Caco-2 (cell line): ENCODE measurements at regions not wholly inside any gene's neighbourhood (a gene's known extent, or its start where the extent isn't known, plus 50 kb on each side); places are given as distances from the start of the nearest gene placed in this dataset.

Experiments used
- BruUV-seq: library from RNA; stranded (reverse); fragments of 400-500 nt; replicated peaks from 2 replicates; lab custom pipeline; 2021; lab: Mats Ljungman, UMichigan
- CTCF ChIA-PET: fragments of 300-600 bp; sonication (Branson Sonifier 250); formaldehyde crosslinking; loops from one replicate; lab custom pipeline; 2022; ENCODE audit warnings: antibody characterized with exemption; lab: Charles Lee
- POLR2A ChIA-PET: fragments of 300-600 bp; sonication (Branson Sonifier 250); formaldehyde crosslinking; loops from one replicate; lab custom pipeline; 2022; ENCODE audit warnings: antibody characterized with exemption; lab: Charles Lee
- DNase-seq, 2 experiments: peaks; one replicate each; pipeline versions ENCODE4 v3.0.0 to v3.0.0-alpha.2; 2020 to 2022
- H3K27me3 ChIP-seq: replicated peaks from 2 replicates; pipeline ENCODE4 v1.6.0; 2011; ENCODE audit warnings: low read length; ENCODE audit not compliant: control insufficient read depth, insufficient read depth
- H3K36me3 ChIP-seq: 2 replicates; pipeline ENCODE4 v1.5.1; 2011; ENCODE audit warnings: low read length; ENCODE audit not compliant: control insufficient read depth, insufficient read depth
- H3K4me1 ChIP-seq: fragments of 250-450 bp; sonication (Bioruptor Pico); 2 replicates; pipeline ENCODE4 v1.5.1; 2020; ENCODE audit warnings: mild to moderate bottlenecking
- H3K4me3 ChIP-seq: 2 replicates; pipeline ENCODE4 v1.5.1; 2011; ENCODE audit warnings: low read depth, mild to moderate bottlenecking, control low read depth, low read length
- H3K9me3 ChIP-seq: fragments of 250-450 bp; sonication (Bioruptor Pico); 2 replicates; pipeline ENCODE4 v1.5.1; 2020; ENCODE audit warnings: mild to moderate bottlenecking, moderate library complexity
- H3K27ac Mint-ChIP-seq: one replicate; pipeline ENCODE4 v1.8.0; 2022; ENCODE audit warnings: mixed read lengths; ENCODE audit not compliant: unreplicated experiment
- H3K27me3 Mint-ChIP-seq: one replicate; pipeline ENCODE4 v1.8.0; 2022; ENCODE audit warnings: mixed read lengths; ENCODE audit not compliant: insufficient read depth, unreplicated experiment
- H3K36me3 Mint-ChIP-seq: one replicate; pipeline ENCODE4 v1.8.0; 2022; ENCODE audit warnings: mild to moderate bottlenecking, mixed read lengths; ENCODE audit not compliant: insufficient read depth, unreplicated experiment
- H3K4me1 Mint-ChIP-seq: one replicate; pipeline ENCODE4 v1.8.0; 2022; ENCODE audit warnings: low read depth, mixed read lengths; ENCODE audit not compliant: unreplicated experiment
- H3K4me3 Mint-ChIP-seq: one replicate; pipeline ENCODE4 v1.8.0; 2022; ENCODE audit warnings: mild to moderate bottlenecking, moderate library complexity, mixed read lengths; ENCODE audit not compliant: unreplicated experiment
- H3K9me3 Mint-ChIP-seq: one replicate; pipeline ENCODE4 v1.8.0; 2022; ENCODE audit warnings: mixed read lengths; ENCODE audit not compliant: unreplicated experiment
- intact Hi-C: fragments of 100-400 bp; cut with micrococcal nuclease; formaldehyde crosslinking; loops from one replicate; pipeline ENCODE4 v1.10.0; 2022; ENCODE audit not compliant: unreplicated experiment
- TF ChIP-seq, protein P1 (sequence below), 2 experiments: fragments of 200-600 bp in 1 of 2; IDR thresholded peaks; 1 replicate in 1 of 2; 2 replicates in 1 of 2; pipeline versions ENCODE4 v1.5.1 to v1.8.0; 2011 to 2022; ENCODE audit warnings: antibody characterized with exemption in 1 of 2, control low read depth in 1 of 2, inconsistent platforms in 1 of 2, low read depth in 1 of 2, low read length in 1 of 2, mild to moderate bottlenecking in 1 of 2, moderate library complexity in 1 of 2; ENCODE audit not compliant: insufficient read depth in 1 of 2, severe bottlenecking in 1 of 2, unreplicated experiment in 1 of 2

DNA sequence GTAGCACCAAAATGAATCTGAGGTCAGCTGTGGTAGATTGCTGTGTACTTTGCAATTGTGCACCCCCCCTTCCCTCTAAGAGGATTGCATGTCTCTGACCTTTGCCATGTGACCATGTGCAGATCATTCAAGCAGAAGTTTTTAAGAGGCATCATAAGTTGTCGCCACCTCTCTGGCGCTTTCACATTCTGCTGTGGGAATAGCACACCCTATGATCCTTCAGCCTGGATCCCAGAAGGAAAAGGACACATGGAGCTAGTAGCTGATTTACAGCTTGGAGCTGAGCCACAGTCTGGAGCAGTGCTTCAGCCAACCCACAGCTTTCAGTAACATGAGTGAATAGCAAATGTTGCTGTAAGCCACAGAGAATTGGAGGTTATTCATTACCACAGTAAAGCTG is 158.5 kb downstream of the TSEN15 start:
- CTCF ChIA-PET: no interaction called here
- BruUV-seq: no TSS peak
- H3K4me1 Mint-ChIP-seq: peaks cover 25% of the 10 kb centered on the region
- Histone ChIP-seq H3K4me3 (no peak overlapping the region), H3K4me1 (peaks cover 7% of the 10 kb centered on the region; the same call in 1 of the 2 replicates), H3K27me3 (no peaks in the 10 kb centered on the region; the same call in 1 of the 2 replicates), H3K9me3 (no peaks in the 10 kb centered on the region), H3K36me3 (no peaks in the 10 kb centered on the region)
- peaks cover 6% of the 10 kb centered on the region for H3K27me3 Mint-ChIP-seq
- intact Hi-C loops: no loop called here
- POLR2A ChIA-PET: no interaction called here
- DNase-seq: no peak
- H3K4me3 Mint-ChIP-seq: no peak overlapping the region
- TF ChIP-seq, protein P1, sequence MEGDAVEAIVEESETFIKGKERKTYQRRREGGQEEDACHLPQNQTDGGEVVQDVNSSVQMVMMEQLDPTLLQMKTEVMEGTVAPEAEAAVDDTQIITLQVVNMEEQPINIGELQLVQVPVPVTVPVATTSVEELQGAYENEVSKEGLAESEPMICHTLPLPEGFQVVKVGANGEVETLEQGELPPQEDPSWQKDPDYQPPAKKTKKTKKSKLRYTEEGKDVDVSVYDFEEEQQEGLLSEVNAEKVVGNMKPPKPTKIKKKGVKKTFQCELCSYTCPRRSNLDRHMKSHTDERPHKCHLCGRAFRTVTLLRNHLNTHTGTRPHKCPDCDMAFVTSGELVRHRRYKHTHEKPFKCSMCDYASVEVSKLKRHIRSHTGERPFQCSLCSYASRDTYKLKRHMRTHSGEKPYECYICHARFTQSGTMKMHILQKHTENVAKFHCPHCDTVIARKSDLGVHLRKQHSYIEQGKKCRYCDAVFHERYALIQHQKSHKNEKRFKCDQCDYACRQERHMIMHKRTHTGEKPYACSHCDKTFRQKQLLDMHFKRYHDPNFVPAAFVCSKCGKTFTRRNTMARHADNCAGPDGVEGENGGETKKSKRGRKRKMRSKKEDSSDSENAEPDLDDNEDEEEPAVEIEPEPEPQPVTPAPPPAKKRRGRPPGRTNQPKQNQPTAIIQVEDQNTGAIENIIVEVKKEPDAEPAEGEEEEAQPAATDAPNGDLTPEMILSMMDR (IDR thresholded peaks at IDR 0.05; ENCODE audit: insufficient read depth in 1 of 2, low read depth in 1 of 2, low read length in 1 of 2, severe bottlenecking in 1 of 2, unreplicated experiment in 1 of 2): no peak
- H3K9me3 Mint-ChIP-seq: peaks cover 8% of the 10 kb centered on the region
- H3K36me3 Mint-ChIP-seq: no peaks in the 10 kb centered on the region
- no peak overlapping the region for H3K27ac Mint-ChIP-seq

DNA sequence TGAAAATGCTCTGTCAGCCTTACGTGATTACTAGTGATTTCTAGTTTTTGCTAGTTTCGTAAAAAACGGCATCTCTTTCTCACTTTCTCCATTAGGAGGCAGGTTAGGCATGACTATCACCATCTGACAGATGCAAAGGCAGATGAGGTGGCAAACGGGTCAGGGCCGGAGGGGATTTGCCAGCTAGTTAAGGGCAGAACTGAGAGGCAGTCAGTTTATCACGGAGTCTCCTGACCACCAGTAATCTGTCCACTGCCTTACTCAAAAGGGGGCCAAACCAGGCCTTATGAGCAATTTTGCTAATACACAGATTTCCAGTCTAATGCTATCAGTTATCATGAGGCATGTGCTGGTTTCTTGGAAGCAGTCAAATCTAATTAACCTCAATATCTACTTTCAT is 159.3 kb downstream of the TSEN15 start:
- BruUV-seq: no TSS peak
- H3K4me1 Mint-ChIP-seq: peaks cover 25% of the 10 kb centered on the region
- H3K36me3 Mint-ChIP-seq: no peaks in the 10 kb centered on the region
- POLR2A ChIA-PET: no interaction called here
- no peak overlapping the region for H3K4me3 ChIP-seq
- no peak overlapping the region for H3K4me3 Mint-ChIP-seq
- H3K4me1 ChIP-seq: peaks cover 11% of the 10 kb centered on the region; the same call in 1 of the 2 replicates
- peaks cover 6% of the 10 kb centered on the region for H3K27me3 Mint-ChIP-seq
- DNase-seq: no peak
- H3K9me3 ChIP-seq: no peaks in the 10 kb centered on the region
- intact Hi-C loops: no loop called here
- no peak overlapping the region for H3K27ac Mint-ChIP-seq
- TF ChIP-seq, protein P1 (IDR thresholded peaks at IDR 0.05; ENCODE audit: insufficient read depth in 1 of 2, low read depth in 1 of 2, low read length in 1 of 2, severe bottlenecking in 1 of 2, unreplicated experiment in 1 of 2): no peak
- peaks cover 8% of the 10 kb centered on the region for H3K9me3 Mint-ChIP-seq
- CTCF ChIA-PET: no interaction called here
- no peaks in the 10 kb centered on the region for H3K36me3 ChIP-seq
- H3K27me3 ChIP-seq: no peaks in the 10 kb centered on the region; the same call in 1 of the 2 replicates

DNA sequence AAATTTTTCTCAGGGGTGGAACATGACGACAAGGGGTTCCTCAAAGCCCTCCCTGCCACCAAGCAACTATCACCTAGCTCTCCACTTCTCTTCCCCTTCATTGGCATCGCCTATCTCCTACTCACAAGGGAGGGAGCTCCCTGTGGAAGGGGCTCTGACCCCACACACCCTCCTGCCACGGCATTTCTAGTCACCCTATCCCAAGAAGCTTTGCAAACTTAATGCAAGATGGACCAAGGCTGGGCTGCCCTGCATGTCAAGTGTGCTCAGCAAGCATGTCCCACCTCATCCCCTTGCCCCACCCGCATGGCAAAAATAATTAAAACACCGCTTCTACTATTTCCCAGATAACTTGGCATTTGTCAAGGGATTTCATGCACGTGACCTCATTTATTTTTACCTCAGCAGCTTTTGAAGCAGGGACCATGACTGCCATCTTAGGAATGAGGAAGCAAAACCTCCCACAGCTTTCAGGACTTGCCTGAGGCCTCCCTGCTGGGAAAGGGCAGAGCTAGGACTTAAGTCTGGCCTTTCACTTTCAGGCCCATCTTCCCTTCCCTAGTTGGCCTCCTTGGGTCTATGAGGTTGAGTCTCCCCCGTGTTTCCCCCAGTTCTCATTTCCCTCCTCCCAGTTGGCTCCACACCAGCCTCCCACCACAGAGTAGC is 161.3 kb downstream of the TSEN15 start:
- Mint-ChIP-seq H3K27me3 (peaks cover 6% of the 10 kb centered on the region), H3K27ac (no peak overlapping the region), H3K9me3 (peaks cover 8% of the 10 kb centered on the region), H3K36me3 (no peaks in the 10 kb centered on the region), H3K4me3 (no peak overlapping the region), H3K4me1 (peaks cover 19% of the 10 kb centered on the region)
- no peaks in the 10 kb centered on the region; the same call in 1 of the 2 replicates for H3K27me3 ChIP-seq
- intact Hi-C loops: no loop called here
- H3K4me1 ChIP-seq: peaks cover 11% of the 10 kb centered on the region; the same call in 1 of the 2 replicates
- H3K9me3 ChIP-seq: no peaks in the 10 kb centered on the region
- ChIA-PET CTCF (interaction anchor here (1.2 kb wide), 1 partner anchor 138 kb away, joined by 3 read pairs; no protein-coding TSS in a partner anchor), POLR2A (no interaction called here)
- TF ChIP-seq, protein P1 (IDR thresholded peaks at IDR 0.05; ENCODE audit: insufficient read depth in 1 of 2, low read depth in 1 of 2, low read length in 1 of 2, severe bottlenecking in 1 of 2, unreplicated experiment in 1 of 2): no peak
- peak; percentile 15 to 56 for DNase-seq
- BruUV-seq: no TSS peak
- no peaks in the 10 kb centered on the region for H3K36me3 ChIP-seq
- H3K4me3 ChIP-seq: no peak overlapping the region
